ENCODE measurements at regions not wholly inside any gene's neighbourhood (a gene's known extent, or its start where the extent isn't known, plus 50 kb on each side); places are given as distances from the start of the nearest gene placed in this dataset.
"Not testable (repeated sequence)": the region's sequence is repeated elsewhere in the genome, so short reads cannot be mapped to it uniquely, and the experiment has no call there.

DNA sequence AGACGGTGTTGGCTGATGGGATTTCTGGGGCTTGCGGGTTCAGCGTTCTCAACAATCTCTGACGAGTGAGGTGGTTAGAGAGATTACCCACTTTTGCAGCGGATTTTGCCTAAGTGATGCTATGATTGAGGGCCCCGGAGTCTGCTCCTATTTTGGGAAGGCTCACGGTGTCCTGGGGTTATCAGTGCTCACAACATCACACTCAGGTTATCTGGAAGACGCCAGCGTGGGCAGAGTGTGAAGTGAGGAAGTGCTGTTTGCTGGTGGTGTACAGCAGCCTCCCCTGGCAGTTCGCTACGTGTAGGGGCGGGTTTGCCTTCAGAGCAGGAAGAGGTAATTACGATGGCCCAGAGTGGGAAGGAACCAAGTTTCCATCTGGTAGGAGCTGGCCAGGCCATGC lies 341.2 kb upstream of the IRX2 start:
- DNase-seq, result no peak

DNA sequence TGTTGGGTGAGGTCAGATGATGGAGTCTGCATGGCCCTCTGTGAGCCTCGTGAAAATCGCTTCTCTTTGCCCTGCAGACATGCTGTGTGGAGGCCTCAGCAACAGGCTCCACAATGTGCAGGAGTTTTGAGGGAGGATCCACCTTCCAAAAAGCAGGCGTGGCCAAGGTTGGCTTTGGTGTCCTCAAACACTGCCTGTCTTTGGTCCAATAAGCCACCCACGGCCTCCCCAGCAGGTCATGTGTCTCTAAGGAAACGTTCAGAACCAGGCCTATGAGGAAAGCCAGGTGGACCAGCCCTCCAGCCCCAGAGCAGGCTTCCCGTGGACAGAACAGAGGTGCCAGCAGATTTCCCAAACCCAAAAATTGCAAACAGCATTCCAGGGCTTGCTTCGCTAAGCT lies 340.7 kb upstream of the IRX2 start:
- DNase-seq, result no peak

DNA sequence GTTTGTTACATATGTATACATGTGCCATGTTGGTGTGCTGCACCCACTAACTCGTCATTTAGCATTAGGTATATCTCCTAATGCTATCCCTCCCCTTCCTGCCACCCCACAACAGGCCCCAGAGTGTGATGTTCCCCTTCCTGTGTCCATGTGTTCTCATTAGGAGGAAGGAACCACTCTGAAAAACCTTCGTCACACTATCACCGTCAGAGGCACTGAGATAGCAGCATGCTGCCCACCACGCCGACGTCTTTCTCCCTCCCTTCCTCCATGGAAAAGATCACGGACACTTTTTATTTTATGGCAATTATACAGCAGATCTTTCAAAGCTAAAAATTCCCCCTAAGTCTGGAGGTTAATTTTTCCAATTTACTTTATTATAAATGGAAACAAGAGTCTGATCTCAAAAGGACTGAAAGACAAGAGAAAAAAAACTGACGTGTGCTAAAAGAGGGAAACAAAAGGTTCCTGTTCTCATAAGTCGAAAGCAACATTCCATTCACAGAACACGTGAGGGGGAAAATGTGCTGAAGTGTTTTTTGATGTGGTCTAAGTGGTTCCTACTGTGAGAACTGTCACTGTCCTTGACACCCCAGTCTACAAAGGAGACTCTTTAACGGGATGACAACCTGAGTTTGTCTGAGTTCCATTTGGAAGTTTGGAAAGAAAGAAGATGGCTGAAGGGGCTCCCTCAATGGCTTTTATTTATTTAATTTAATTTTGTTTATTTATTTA lies 339.7 kb upstream of the IRX2 start:
- no peak for DNase-seq

DNA sequence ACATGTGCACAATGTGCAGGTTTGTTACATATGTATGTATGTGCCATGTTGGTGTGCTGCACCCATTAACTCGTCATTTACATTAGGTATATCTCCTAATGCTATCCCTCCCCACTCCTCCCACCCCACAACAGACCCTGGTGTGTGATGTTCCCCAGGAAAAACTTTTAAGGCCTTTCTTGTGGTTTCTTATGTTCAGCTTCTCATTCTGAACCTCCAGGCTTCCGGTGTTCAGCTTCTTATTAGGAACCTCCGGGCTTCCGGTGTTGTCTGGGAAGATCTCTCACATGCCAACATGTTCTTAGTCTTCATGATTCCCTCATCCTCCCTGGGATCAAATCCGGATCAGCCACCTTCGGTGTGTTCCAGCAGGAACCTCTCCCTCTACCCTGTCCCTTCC lies 338.8 kb upstream of the IRX2 start:
- not testable (repeated sequence) for DNase-seq

DNA sequence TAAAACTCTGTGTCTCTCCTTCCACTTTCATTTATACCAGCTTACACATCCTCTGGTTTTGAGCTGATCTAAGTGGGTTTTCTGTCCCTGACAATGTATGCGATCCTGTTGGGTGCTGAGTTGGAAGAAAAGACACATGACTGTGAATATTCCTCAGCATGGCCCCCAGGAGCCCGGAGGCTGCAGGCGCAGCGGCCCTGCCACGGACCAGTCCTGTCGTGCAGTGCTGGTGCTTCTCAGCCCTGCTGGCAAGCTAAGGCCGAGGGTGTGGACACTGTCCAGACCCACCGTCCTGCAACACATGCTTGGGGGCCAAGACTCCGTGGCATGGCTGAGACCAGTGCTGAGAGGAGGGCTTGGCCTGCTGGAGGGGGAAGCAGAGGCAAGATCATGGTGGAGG lies 328.9 kb upstream of the IRX2 start:
- DNase-seq, result no peak

DNA sequence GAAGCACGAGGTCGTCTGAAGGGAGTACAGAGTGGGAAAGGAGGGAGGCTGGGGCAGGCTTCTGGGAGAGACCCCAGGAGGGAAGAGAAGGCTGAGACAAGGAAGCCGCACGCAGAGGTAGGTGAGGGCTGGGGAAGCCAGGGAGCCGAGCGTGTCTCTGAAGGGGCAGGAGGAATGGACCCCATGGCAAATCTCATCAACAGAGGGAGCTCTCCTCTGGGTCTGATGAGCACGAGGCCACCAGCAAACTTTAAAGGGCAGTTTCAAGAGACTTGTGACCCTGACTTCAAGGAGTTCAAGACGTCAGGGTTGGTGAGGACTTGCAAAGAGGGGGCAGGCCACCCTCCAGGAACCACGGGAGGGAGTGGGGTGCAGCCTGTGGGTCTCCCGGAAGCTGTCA lies 326.2 kb upstream of the IRX2 start:
- no peak for DNase-seq

DNA sequence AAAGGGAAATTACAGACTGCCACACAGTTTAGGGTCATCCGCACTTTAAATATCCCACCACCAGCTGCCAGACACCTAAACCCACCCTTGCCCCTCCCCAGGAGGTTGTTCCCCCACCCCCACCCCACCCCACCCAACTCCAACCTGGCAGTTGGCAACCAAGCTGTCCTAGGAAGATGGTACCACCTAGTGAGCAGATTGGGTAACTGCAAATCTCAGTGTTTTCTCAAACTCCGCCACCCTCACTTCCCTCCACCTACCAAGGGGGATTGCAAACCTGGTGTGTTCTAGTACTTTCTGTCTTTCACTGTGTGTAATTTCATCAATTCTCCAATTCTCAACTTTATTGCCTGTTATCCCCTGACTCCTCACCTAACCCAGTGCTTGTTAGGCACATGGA lies 323.8 kb upstream of the IRX2 start:
- no peak for DNase-seq

DNA sequence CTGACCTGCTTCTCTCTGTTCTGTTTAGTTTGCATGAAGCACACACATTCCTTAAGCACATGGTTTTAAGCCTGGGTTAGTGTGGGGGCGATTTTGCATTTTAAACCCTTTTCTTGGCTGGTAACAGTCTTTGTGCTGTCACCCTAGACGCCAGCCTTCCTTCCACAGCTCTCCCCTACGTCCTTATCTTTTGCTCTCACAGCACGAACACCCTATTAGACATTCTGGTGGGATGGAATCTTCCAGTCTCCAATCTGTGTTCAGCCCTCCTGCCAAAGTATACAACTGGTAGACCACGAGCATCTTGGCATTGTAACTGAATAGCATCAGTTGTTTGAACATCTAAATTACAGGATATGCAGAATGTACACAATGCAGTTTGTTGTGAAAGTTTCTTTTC lies 316.9 kb upstream of the IRX2 start:
- no peak for DNase-seq

DNA sequence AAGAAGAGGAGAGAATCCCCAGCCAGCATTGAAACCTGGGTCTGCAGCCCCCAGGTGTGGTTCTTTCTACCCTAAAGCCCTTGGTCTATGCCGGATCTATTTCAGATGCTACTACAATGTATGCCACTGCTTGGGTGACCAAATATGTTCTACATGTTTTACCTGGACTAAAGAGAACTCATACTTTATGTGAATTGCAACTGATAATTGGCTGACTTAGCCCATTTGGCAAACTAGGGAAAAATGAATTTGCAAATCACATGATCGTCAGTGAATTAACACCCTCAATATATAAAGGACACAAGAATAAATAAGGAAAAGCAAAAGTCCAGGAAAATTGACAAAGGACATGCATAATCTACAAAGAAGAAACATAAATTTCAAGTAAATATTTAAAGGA lies 308.8 kb upstream of the IRX2 start:
- DNase-seq, result no peak

DNA sequence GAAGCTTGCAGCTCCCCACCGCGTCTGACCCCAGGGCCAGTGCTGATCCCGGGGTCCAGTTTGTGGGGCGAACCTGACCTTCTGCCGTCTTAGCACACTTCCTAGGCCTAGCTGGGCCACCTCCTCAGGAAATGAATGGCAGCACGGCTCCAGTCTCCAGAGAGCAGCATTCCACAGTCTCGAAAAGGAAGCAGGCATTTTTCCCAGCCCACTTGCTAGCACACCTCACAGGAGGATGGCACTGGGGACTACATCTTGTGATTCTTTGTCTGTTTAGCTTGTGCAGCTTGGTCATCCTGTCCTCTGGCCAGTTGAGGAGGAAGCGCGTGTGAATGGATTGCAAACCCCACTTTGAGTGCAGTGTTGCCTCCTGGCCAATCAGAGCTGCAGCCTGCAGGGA lies 308.0 kb upstream of the IRX2 start:
- DNase-seq, result no peak

DNA sequence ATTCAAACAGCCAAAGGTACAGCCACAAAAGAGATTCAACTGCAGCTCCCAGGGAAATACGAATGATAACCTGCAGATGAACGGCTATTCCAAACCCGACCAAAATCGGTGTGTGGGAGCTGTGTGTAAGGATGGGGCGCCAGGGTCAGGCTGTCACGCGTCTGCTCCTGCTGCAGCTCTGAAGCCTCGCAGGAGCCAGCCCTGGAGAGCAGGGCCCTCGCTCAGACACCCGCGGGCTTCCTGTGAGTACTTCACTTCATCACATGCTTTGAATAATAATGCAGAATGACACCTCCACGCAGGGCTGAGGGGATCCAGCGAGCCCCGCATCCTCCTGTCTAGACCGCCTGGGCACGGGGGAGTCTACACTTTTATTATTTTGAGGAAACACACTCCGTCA lies 307.5 kb upstream of the IRX2 start:
- DNase-seq, result no peak

DNA sequence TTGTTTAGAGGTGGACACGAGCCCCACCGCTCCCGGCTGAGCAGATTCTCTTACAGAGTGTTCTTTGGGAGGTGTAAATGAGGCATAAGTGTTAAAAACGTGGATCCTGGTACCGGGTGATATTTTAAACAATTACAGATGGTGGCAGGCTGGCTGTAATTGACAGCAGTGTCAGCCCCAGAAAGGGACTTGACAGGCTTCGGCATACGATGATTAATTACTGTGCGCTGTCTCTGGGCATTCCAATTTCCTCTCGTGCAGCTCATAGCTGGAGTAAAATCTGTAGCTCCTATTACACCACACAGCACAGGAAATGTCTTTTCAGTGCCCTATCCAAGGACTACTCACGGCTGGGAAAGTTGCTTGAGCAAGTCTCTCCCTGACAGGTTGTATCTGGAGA lies 305.4 kb upstream of the IRX2 start:
- no peak for DNase-seq

DNA sequence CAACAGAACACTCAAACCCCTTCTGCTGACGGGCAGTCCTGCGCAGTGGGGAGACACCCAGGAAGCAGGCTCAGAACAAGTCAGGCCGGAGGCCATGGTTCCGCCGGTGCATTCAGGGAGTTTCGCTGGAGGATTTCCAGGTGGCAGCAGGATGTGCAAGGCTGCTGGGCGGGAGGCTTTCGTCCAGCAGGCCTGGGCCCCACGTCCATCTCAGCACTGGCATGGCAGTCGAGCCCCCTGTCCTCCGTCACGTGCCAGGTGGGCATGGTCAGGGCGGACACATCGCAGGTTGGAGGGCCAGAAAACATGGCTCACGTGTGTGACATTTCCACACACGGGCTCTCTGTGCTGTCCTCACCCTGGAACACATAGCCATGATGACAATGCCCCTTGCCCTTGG lies 299.9 kb upstream of the IRX2 start:
- no peak for DNase-seq

DNA sequence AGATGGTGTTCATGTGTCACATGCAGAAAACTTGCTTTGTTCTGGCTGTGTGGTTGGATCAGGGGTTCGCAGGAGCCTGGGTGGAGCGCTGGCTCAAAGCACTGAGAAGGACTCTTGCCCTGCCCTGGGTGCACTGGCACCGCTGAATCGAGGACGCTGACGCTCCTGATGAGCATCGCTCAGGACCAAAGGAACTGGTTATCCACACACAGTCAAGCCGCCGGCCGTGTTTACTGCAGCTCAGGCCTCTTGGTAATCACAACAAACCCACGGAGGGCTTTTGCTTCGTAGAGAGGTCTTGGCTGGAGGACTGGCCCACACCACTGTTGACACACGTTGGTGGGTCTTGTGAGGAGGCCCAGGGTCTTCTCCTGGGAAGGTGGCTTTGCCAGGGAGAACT lies 299.4 kb upstream of the IRX2 start:
- no peak for DNase-seq

DNA sequence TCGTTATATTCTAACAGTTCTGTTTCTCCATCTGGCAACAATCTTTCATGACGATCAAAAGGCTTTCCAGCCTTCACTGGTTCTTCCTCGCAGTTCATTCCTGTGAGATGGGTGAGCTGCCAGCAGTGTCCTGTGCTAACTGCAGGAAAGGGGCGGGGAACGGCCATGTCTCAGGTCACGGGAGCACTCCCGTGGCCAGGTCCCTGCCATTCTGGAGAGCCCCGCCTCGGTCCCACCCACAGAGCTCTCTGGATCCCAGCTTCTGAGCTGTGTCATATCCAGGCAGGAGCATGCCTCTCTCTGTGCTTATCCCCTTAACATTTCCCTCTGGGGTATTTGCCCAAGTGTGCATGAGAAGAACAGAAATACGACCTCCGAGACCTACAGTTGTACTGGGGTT lies 297.8 kb upstream of the IRX2 start:
- no peak for DNase-seq

DNA sequence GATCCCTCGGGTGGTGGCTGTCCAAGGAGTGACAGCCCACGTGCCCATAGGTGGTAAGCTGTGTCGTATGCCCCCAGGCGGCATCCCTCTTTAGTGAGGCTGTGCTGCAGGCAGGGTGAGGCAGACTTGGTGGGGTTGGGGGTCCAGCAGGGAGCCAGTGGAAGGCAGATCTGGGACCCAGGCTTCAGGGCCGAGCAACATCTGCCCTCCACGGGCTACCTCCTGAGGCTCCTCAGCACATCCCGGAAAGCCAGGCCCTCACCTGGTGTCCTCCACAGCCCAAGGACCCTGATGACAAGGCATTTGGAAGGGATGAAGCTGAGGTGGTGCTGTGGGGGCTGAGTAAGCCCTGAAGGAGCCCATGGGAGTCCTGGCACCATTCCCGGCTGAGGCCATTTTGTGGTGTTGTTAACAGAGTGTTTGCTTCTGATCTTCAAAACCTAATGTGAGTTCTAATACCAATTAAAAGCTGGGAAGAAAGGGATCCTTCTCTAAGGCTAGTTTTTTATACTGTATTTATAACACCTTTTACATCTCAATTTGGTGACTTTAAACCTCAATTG lies 295.8 kb upstream of the IRX2 start:
- DNase-seq, result no peak

DNA sequence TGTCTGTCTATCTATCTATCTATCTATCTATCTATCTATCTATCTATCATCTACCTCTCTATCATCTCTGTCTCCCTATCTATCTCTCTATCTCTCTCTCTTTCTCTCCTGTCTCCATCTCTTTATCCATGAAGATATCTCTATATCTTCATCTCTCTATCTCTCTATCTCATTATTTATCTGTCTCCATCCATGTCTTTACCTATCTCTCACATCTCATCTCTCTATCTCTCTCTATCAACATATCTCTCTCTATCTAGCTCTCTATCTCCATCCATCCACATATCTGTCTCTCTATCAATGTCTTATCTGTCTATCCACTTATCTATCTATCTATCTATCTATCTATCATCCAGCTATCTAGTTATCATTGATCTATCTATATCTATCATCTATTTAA lies 292.1 kb upstream of the IRX2 start:
- no peak for DNase-seq

DNA sequence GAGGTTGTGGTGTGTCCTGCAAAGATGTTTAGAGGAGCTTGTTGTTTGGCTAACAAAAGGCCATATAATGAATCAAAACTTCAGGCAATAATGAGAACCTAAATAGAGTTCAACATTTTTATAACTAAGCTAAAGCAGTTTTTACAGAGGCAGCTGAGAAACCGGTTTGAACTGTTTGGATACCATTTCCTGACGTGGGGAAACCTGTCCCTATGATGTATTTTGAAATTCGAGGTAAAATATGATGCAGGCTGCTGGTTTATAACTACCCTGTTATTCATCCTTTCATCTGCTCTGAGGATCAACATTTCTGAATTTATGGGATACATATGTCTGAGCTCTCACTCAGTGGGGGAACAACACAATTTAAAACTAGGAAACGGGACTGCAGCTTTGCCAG lies 289.5 kb upstream of the IRX2 start:
- no peak for DNase-seq

DNA sequence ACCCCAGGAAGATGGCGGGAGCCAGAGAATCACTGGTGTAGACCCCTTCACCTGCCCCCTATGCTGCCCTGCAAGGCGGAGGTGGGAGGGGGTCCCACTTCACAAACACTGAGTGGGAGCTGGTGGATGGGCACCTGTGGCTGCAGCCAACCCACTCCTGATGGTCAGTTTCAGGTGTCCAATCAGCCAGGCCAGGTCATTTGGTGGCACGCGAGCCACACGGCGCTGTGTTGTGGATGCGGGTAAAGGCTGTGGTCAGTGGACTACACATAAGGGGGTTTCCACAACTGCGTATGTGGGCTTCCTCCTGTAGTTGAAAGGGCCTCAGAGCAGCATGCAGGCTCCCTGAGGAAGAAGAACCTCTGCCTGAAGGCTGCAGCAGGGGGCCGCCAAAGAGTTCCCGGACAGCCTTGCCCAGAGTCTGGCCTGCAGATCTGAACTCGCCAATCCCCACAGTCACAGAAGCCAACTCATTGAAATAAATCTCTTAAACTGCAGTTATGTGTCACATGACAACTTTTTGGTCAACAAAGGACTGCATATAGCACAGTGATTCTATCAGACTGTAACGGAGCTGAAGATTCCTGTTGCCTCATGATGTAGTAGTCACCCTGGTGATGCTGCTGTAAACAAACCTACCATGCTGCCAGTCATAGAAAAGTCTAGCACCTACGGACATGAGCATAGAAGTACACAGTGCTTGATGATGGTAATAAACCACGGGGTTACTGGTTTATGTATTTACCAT lies 284.7 kb upstream of the IRX2 start:
- no peak for DNase-seq

DNA sequence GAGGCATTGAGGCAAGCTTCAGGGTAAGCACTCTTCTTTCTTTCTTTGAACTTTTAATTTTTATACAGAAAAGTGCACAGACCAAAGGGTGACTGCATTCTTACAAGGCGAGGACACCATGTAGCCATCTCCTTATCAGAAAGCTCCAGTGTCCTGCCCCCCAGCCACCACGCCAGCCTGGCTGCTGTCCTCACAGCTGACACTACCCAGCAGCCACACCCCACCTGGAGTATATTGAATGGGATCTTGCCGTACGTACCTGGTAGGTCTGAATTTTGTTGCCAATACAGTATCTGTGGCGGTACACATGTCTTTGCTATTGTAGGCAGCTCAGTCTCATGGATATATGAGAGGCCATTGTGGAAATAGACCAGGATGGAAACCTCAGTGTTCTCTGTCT lies 284.0 kb upstream of the IRX2 start:
- no peak for DNase-seq

DNA sequence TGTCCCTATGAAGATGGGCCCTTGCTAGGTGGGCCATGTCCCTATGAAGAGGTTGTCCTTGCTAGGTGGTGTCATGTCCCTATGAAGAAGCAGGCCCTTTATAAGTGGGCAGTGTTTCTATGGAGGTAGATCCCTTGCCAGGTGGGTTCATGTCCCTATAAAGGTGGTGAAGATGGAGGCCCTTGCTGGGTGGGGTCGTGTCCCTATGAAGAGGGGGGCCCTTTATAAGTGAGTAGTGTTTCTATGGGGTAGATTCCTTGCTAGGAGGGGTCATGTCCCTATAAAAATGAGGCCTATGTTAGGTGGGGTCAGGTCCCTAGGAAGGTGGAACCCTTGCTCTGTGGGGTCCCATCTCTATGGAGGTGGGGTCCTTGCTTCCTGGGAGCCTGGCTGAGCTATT lies 283.4 kb upstream of the IRX2 start:
- DNase-seq, result no peak

DNA sequence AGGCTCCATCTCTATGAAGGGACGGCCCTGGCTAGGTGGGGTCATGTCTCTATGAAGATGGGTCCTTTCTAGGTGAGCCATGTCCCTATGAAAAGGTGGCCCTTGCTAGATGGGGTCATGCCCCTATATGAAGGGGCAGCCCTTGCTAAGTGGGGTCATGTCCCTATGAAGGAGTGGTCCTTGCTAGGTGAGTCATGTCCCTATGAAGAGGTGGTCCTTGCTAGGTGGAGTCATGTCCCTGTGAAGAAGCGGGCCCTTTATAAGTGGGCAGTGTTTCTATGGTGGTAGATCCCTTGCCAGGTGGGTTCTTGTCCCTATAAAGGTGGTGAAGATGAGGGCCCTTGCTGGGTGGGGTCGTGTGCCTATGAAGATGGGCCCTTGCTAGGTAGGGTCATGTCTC lies 283.0 kb upstream of the IRX2 start:
- no peak for DNase-seq

DNA sequence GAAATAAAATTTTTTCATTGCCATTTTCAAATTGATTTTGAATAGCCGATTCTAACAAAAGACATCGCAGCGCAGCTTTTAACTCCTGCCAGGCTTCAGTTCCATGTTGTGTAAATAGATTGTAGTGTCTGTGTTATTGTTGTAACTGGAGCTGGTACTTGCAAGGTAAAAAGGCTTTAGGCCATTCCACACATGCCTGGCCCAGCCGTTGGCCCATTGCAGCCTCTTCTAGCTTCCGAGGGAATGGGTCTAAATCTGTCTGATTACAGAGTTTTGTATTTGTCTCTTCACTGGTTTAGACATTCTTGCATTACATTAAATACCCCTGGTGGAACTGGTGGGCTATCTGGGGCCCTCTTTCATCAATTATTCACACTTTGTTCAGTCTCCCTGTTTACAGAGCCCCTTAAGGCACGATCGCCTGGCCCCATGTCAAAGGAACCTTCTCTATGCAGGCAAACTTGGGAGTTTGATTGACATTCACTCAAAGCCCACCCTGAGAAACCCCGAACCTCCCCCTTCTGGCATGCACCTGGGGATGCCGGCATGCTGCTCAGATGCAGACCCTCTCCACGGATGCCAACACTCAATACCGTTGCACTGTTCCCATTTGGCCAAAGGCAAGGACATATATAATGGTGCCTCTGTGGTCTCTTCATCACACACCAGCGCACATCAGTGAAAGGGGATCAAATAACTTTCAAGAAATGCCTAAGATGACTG lies 281.7 kb upstream of the IRX2 start:
- no peak for DNase-seq

DNA sequence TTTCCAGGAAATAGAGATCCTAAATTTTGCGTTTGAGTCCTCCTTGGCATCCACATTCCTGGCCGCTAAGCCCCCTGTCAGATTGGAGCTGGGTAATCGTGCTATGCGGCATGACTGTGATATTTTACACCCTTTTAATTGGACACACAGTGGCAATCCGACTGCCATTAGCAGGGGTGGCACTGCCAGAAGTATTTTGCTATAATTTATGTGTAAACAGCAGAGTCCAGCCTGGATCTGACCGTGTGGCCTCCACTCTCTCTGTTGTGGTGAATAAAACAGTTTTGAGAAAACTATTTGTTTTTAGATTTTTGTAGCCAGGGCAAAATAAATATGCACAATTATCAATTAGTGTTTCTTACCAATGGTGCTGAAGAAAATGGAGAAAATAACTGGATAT lies 281.0 kb upstream of the IRX2 start:
- DNase-seq, result no peak

Measured in fibroblast of skin of right biceps (primary cell).